Astrocyte (in vitro differentiated cells and primary cell): ENCODE measurements at regions not wholly inside any gene's neighbourhood (a gene's known extent, or its start where the extent isn't known, plus 50 kb on each side); places are given as distances from the start of the nearest gene placed in this dataset.

ENCODE experiments used
- DNase-seq: peaks from one replicate; pipeline ENCODE4 v3.0.0-alpha.2; 2010; ENCODE audit warnings: low read depth
- FAIRE-seq: peaks from 2 replicates; lab custom pipeline; 2011; peaks lifted over from hg19 to GRCh38; lab: Jason Lieb, UNC
- H2AFZ ChIP-seq: 2 replicates; pipeline ENCODE4 v1.6.0; 2012; ENCODE audit warnings: low read depth, low read length, inconsistent platforms
- H3K27ac ChIP-seq: 2 replicates; pipeline ENCODE4 v1.5.1; 2011; ENCODE audit warnings: low read depth, low read length, inconsistent platforms
- H3K27me3 ChIP-seq: 2 replicates; pipeline ENCODE4 v1.6.0; 2011; ENCODE audit warnings: low read length, inconsistent platforms; ENCODE audit not compliant: insufficient read depth
- H3K36me3 ChIP-seq: 2 replicates; pipeline ENCODE4 v1.5.1; 2011; ENCODE audit warnings: low read length, inconsistent platforms; ENCODE audit not compliant: insufficient read depth
- H3K4me1 ChIP-seq: 2 replicates; pipeline ENCODE4 v1.5.1; 2011; ENCODE audit warnings: low read length, inconsistent platforms; ENCODE audit not compliant: insufficient read depth
- H3K4me2 ChIP-seq: 2 replicates; pipeline ENCODE4 v1.6.0; 2012; ENCODE audit warnings: low read length, inconsistent platforms
- H3K4me3 ChIP-seq: 2 replicates; pipeline ENCODE4 v1.5.1; 2011; ENCODE audit warnings: low read depth, mild to moderate bottlenecking, low read length, inconsistent platforms; ENCODE audit not compliant: insufficient read depth
- H3K79me2 ChIP-seq: 2 replicates; pipeline ENCODE4 v1.6.0; 2012; ENCODE audit warnings: mild to moderate bottlenecking, low read length, inconsistent platforms; ENCODE audit not compliant: insufficient read depth
- H3K9ac ChIP-seq: 2 replicates; pipeline ENCODE4 v1.6.0; 2012; ENCODE audit warnings: mild to moderate bottlenecking, low read length, inconsistent platforms
- H3K9me3 ChIP-seq: 2 replicates; pipeline ENCODE4 v1.5.1; 2012; ENCODE audit warnings: low read depth, mild to moderate bottlenecking, low read length, inconsistent platforms; ENCODE audit not compliant: insufficient read depth
- H4K20me1 ChIP-seq: 2 replicates; pipeline ENCODE4 v1.6.0; 2012; ENCODE audit warnings: low read length, inconsistent platforms; ENCODE audit not compliant: insufficient read depth
- H3K27ac Mint-ChIP-seq: one replicate; pipeline ENCODE4 v1.8.0; 2021; ENCODE audit warnings: mild to moderate bottlenecking, mixed read lengths; ENCODE audit not compliant: unreplicated experiment
- H3K27me3 Mint-ChIP-seq: one replicate; pipeline ENCODE4 v1.8.0; 2021; ENCODE audit warnings: low read depth, mixed read lengths; ENCODE audit not compliant: unreplicated experiment
- H3K36me3 Mint-ChIP-seq: one replicate; pipeline ENCODE4 v1.8.0; 2021; ENCODE audit warnings: low read depth, mixed read lengths; ENCODE audit not compliant: unreplicated experiment
- H3K4me1 Mint-ChIP-seq: one replicate; pipeline ENCODE4 v1.8.0; 2021; ENCODE audit warnings: low read depth, mixed read lengths; ENCODE audit not compliant: unreplicated experiment
- H3K4me3 Mint-ChIP-seq: one replicate; pipeline ENCODE4 v1.8.0; 2021; ENCODE audit warnings: mild to moderate bottlenecking, moderate library complexity, mixed read lengths; ENCODE audit not compliant: unreplicated experiment
- H3K9me3 Mint-ChIP-seq: one replicate; pipeline ENCODE4 v1.8.0; 2021; ENCODE audit warnings: mild to moderate bottlenecking, mixed read lengths; ENCODE audit not compliant: unreplicated experiment
- EZH2 ChIP-seq: IDR thresholded peaks from 2 replicates; pipeline ENCODE4 v1.6.1; 2012; ENCODE audit warnings: mild to moderate bottlenecking, low read length, inconsistent platforms; ENCODE audit not compliant: insufficient read depth
- TF ChIP-seq, protein P1 (sequence below): IDR thresholded peaks from 2 replicates; pipeline ENCODE4 v1.5.1; 2011; ENCODE audit warnings: low read depth, mild to moderate bottlenecking, inconsistent platforms, low read length, moderate library complexity; ENCODE audit not compliant: insufficient read depth

DNA sequence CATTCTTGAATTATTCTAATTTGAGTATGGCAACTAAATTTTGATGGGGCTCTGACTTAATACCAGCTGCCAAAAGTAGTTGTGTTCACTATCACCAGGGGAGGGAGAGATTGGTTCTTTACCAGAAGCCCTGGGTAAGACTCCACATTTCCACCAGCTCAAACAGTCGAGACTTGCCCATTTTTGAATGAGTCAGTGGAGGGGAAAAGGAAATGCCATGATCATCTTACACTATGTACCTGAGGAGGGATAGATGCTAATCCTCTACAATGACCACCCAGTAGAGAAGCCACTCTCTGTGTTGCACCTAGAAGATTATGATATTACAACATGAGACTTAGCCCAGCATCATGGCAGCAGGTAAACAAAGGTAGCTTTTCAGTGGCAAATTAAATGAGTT lies 77.0 kb upstream of the SGK1 start:
- H3K36me3 Mint-ChIP-seq: peaks cover 2% of the 10 kb centered on the region
- no peak for FAIRE-seq
- Histone ChIP-seq H4K20me1 (no peaks in the 10 kb centered on the region), H3K9me3 (no peaks in the 10 kb centered on the region), H3K79me2 (no peaks in the 10 kb centered on the region), H3K4me2 (no peak overlapping the region), H3K27ac (no peak overlapping the region), H3K36me3 (no peaks in the 10 kb centered on the region), H3K4me3 (no peak overlapping the region), H3K4me1 (no peaks in the 10 kb centered on the region), H3K9ac (no peak overlapping the region), H3K27me3 (no peaks in the 10 kb centered on the region), H2AFZ (no peak overlapping the region)
- no peak overlapping the region for H3K27ac Mint-ChIP-seq
- no peaks in the 10 kb centered on the region for H3K4me1 Mint-ChIP-seq
- TF ChIP-seq, protein P1, sequence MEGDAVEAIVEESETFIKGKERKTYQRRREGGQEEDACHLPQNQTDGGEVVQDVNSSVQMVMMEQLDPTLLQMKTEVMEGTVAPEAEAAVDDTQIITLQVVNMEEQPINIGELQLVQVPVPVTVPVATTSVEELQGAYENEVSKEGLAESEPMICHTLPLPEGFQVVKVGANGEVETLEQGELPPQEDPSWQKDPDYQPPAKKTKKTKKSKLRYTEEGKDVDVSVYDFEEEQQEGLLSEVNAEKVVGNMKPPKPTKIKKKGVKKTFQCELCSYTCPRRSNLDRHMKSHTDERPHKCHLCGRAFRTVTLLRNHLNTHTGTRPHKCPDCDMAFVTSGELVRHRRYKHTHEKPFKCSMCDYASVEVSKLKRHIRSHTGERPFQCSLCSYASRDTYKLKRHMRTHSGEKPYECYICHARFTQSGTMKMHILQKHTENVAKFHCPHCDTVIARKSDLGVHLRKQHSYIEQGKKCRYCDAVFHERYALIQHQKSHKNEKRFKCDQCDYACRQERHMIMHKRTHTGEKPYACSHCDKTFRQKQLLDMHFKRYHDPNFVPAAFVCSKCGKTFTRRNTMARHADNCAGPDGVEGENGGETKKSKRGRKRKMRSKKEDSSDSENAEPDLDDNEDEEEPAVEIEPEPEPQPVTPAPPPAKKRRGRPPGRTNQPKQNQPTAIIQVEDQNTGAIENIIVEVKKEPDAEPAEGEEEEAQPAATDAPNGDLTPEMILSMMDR: no peak
- TF ChIP-seq EZH2: no peak
- DNase-seq: no peak
- no peaks in the 10 kb centered on the region for H3K27me3 Mint-ChIP-seq
- H3K9me3 Mint-ChIP-seq: no peaks in the 10 kb centered on the region
- no peak overlapping the region for H3K4me3 Mint-ChIP-seq

DNA sequence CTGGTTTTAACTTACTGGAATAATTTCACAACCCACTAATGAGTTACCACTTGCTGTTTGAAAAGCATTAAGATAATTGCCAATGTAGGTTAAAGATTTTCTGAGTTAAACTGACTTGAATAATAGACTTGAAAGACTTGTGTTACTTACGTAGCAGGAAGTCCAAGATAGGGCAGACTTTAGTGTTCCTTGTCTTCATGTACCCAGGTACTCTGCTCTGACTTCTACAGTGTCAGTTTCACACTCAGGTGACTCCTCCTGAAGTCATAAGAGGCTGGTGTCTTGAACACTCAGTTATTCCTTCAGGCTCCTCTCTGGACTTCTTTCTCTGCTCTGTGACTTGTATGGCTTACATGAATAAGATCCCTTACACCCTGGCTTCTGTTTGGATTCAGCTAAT lies 76.3 kb upstream of the SGK1 start:
- Histone ChIP-seq H4K20me1 (no peaks in the 10 kb centered on the region), H2AFZ (no peak overlapping the region), H3K27me3 (no peaks in the 10 kb centered on the region), H3K36me3 (no peaks in the 10 kb centered on the region), H3K4me1 (no peaks in the 10 kb centered on the region), H3K4me2 (no peak overlapping the region), H3K9me3 (no peaks in the 10 kb centered on the region), H3K9ac (no peak overlapping the region), H3K4me3 (no peak overlapping the region), H3K79me2 (no peaks in the 10 kb centered on the region), H3K27ac (no peak overlapping the region)
- Mint-ChIP-seq H3K27ac (no peak overlapping the region), H3K27me3 (no peaks in the 10 kb centered on the region), H3K36me3 (peaks cover 2% of the 10 kb centered on the region), H3K4me3 (no peak overlapping the region), H3K9me3 (no peaks in the 10 kb centered on the region), H3K4me1 (no peaks in the 10 kb centered on the region)
- FAIRE-seq: no peak
- no peak for TF ChIP-seq EZH2
- TF ChIP-seq, protein P1: no peak
- no peak for DNase-seq

DNA sequence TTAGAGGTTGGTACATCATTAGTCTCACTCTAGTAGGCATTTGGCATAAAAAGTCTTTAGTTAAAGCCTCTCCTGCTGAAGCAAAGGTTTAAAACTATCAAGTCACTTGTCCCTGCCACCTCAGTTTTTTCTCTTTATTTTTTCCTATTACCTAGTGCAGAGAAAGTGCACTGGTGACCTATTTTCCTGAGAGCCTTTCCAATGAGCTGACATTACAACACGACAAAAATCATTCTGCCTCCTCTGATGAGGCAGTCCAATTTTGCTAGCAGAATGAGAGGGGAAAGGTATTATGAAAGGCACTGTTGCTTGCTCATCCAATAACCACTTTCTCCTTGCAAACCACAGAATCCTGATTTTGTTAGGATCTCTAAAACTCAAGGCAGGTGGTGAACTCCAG lies 73.3 kb upstream of the SGK1 start:
- H2AFZ ChIP-seq: no peak overlapping the region
- H3K27ac ChIP-seq: no peak overlapping the region
- H4K20me1 ChIP-seq: no peaks in the 10 kb centered on the region
- H3K4me3 Mint-ChIP-seq: no peak overlapping the region
- no peaks in the 10 kb centered on the region for H3K36me3 ChIP-seq
- no peaks in the 10 kb centered on the region for H3K4me1 Mint-ChIP-seq
- no peaks in the 10 kb centered on the region for H3K27me3 Mint-ChIP-seq
- FAIRE-seq (no peak), DNase-seq (no peak)
- no peaks in the 10 kb centered on the region for H3K4me1 ChIP-seq
- no peaks in the 10 kb centered on the region for H3K79me2 ChIP-seq
- H3K27ac Mint-ChIP-seq: no peak overlapping the region
- no peak overlapping the region for H3K9ac ChIP-seq
- TF ChIP-seq EZH2: no peak
- TF ChIP-seq, protein P1: no peak
- no peaks in the 10 kb centered on the region for H3K9me3 ChIP-seq
- peaks cover 2% of the 10 kb centered on the region for H3K36me3 Mint-ChIP-seq
- no peak overlapping the region for H3K4me2 ChIP-seq
- H3K4me3 ChIP-seq: no peak overlapping the region
- no peaks in the 10 kb centered on the region for H3K27me3 ChIP-seq
- H3K9me3 Mint-ChIP-seq: no peaks in the 10 kb centered on the region
